ENCODE measurements at regions not wholly inside any gene's neighbourhood (a gene's known extent, or its start where the extent isn't known, plus 50 kb on each side); places are given as distances from the start of the nearest gene placed in this dataset.

GRCh38 chr2:56519806-56520205, 336.0 kb downstream of the CCDC85A start:
- no peak for DNase-seq (ENCODE audit: extremely low spot score, unreplicated experiment)
- no peaks in the 10 kb centered on the region for H3K36me3 Mint-ChIP-seq (ENCODE audit: unreplicated experiment)
- H3K27me3 Mint-ChIP-seq (ENCODE audit: unreplicated experiment): peaks cover 3% of the 10 kb centered on the region
- H3K9me3 Mint-ChIP-seq (ENCODE audit: unreplicated experiment): no peaks in the 10 kb centered on the region
- no peak overlapping the region for H3K27ac Mint-ChIP-seq (ENCODE audit: unreplicated experiment)
- H3K4me1 Mint-ChIP-seq (ENCODE audit: unreplicated experiment): peaks cover 16% of the 10 kb centered on the region
- TF ChIP-seq, protein P1, sequence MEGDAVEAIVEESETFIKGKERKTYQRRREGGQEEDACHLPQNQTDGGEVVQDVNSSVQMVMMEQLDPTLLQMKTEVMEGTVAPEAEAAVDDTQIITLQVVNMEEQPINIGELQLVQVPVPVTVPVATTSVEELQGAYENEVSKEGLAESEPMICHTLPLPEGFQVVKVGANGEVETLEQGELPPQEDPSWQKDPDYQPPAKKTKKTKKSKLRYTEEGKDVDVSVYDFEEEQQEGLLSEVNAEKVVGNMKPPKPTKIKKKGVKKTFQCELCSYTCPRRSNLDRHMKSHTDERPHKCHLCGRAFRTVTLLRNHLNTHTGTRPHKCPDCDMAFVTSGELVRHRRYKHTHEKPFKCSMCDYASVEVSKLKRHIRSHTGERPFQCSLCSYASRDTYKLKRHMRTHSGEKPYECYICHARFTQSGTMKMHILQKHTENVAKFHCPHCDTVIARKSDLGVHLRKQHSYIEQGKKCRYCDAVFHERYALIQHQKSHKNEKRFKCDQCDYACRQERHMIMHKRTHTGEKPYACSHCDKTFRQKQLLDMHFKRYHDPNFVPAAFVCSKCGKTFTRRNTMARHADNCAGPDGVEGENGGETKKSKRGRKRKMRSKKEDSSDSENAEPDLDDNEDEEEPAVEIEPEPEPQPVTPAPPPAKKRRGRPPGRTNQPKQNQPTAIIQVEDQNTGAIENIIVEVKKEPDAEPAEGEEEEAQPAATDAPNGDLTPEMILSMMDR (IDR thresholded peaks at IDR 0.05): no peak
- no peak overlapping the region for H3K4me3 Mint-ChIP-seq (ENCODE audit: unreplicated experiment)

DNA sequence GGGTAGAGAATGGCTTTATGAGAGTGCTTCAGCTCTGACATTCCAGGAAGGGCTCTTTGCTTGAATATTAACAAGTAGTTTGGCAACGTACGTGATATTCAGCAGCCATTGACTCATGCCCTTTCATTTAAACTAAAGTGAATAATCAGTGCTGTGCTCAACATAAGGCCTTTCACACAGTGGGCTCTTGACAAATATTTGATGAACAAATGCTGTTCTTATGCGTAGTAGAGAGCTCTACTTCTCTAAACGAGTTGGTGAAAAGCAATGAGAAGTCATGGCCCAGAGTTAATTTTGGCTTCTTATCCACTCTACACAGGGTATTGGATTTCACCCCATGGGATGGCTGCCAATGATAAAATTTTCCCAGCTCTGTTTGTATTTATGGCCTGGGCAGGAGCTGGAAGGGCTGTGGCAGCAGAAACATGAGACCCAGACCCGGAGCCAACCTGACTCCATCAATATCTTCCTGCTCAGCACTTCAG, 338.9 kb downstream of the CCDC85A start:
- Mint-ChIP-seq H3K36me3 (ENCODE audit: unreplicated experiment) (no peaks in the 10 kb centered on the region), H3K4me3 (ENCODE audit: unreplicated experiment) (no peak overlapping the region), H3K9me3 (ENCODE audit: unreplicated experiment) (no peaks in the 10 kb centered on the region), H3K27me3 (ENCODE audit: unreplicated experiment) (peaks cover 1% of the 10 kb centered on the region), H3K27ac (ENCODE audit: unreplicated experiment) (peak overlapping the region; percentile 15), H3K4me1 (ENCODE audit: unreplicated experiment) (peaks cover 16% of the 10 kb centered on the region)
- TF ChIP-seq, protein P1 (IDR thresholded peaks at IDR 0.05): no peak
- no peak for DNase-seq (ENCODE audit: extremely low spot score, unreplicated experiment)

DNA sequence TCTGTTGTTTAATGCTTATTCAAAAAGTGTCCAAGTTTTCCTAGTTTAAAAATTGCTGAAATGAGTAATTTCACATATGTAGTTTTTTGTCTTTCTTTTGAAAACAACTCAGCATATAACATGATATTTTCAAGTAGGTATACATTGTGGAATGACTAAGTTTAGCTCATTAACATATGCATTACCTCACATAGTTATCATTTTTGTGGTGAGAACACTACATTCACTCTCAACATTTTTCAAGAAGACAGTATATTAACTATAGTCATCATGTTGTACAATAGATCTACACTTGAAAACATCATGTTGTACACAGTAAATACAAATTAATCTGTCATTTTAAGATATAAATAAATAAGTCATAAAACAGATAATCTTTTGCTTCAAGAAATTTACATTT, 340.0 kb downstream of the CCDC85A start:
- DNase-seq (ENCODE audit: extremely low spot score, unreplicated experiment): no peak
- no peak overlapping the region for H3K27ac Mint-ChIP-seq (ENCODE audit: unreplicated experiment)
- H3K36me3 Mint-ChIP-seq (ENCODE audit: unreplicated experiment): no peaks in the 10 kb centered on the region
- H3K9me3 Mint-ChIP-seq (ENCODE audit: unreplicated experiment): no peaks in the 10 kb centered on the region
- H3K4me1 Mint-ChIP-seq (ENCODE audit: unreplicated experiment): peaks cover 16% of the 10 kb centered on the region
- H3K4me3 Mint-ChIP-seq (ENCODE audit: unreplicated experiment): no peak overlapping the region
- H3K27me3 Mint-ChIP-seq (ENCODE audit: unreplicated experiment): peaks cover 2% of the 10 kb centered on the region
- TF ChIP-seq, protein P1 (IDR thresholded peaks at IDR 0.05): no peak

DNA sequence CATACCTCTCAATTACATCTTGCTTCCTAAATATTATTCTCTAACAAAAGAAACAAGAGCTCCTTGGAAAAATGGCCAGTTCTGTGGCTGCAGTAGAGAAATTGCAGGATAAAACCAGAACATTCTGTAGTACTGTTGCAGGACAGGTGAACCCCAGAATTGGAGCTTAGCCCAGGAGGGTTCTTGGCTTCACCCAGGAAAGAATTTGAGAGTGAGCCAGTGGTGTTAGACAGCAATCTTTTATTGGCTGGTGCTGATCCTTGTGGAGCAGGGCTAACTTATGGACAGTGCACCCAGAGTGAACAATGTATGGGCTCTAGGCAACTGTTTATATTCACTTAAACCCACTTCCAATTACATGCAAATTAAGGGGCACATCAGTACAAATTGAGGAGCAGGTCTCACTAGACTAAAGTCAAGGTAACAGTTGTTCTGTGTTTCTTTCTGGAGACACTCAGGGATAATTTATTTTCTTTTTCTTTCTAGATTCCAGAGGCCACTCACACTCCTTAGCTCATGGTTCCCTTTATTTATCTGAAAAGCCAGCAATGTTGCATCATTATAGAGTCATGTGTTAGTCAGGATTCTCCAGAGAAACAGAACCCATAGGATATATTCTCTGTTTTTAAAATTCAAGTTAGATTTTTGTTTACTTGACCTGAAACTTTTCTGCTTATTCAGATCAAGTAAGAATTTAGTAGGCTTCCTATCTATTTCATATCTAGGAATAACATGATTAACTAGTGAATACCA, 348.1 kb downstream of the CCDC85A start:
- DNase-seq (ENCODE audit: extremely low spot score, unreplicated experiment): no peak
- Mint-ChIP-seq H3K4me3 (ENCODE audit: unreplicated experiment) (no peak overlapping the region), H3K36me3 (ENCODE audit: unreplicated experiment) (no peaks in the 10 kb centered on the region), H3K27ac (ENCODE audit: unreplicated experiment) (no peak overlapping the region), H3K9me3 (ENCODE audit: unreplicated experiment) (no peaks in the 10 kb centered on the region), H3K4me1 (ENCODE audit: unreplicated experiment) (peaks cover 8% of the 10 kb centered on the region), H3K27me3 (ENCODE audit: unreplicated experiment) (peaks cover 2% of the 10 kb centered on the region)
- TF ChIP-seq, protein P1 (IDR thresholded peaks at IDR 0.05): no peak

DNA sequence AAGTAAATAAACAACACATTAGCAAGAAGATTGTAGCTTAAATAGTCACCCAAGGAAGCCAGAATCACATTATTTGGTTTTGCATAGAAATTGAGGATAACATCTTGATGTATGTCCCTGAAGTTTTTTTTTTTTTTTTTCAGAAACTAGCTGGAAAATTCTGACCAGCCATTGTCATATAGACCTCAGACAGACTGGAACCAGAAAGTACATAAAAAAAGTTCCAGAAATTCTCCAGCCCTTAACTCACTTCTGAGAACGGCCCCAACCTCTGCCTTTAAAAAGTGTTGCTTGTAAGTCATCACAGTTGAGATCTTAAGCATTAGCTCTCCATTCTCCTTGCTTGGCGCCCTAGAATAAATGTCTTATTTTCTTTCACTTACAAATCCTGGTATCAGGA, 350.5 kb downstream of the CCDC85A start:
- DNase-seq (ENCODE audit: extremely low spot score, unreplicated experiment): no peak

More for the DNA sequence above, 350.5 kb downstream of the CCDC85A start:
- peaks cover 8% of the 10 kb centered on the region for H3K4me1 Mint-ChIP-seq (ENCODE audit: unreplicated experiment)
- no peak overlapping the region for H3K27ac Mint-ChIP-seq (ENCODE audit: unreplicated experiment)
- TF ChIP-seq, protein P1 (IDR thresholded peaks at IDR 0.05): no peak
- H3K27me3 Mint-ChIP-seq (ENCODE audit: unreplicated experiment): no peaks in the 10 kb centered on the region
- no peaks in the 10 kb centered on the region for H3K36me3 Mint-ChIP-seq (ENCODE audit: unreplicated experiment)
- no peak overlapping the region for H3K4me3 Mint-ChIP-seq (ENCODE audit: unreplicated experiment)
- peaks cover 2% of the 10 kb centered on the region for H3K9me3 Mint-ChIP-seq (ENCODE audit: unreplicated experiment)
